ENCODE measurements at regions not wholly inside any gene's neighbourhood (a gene's known extent, or its start where the extent isn't known, plus 50 kb on each side); places are given as distances from the start of the nearest gene placed in this dataset.

- TF ChIP-seq CTCF (IDR thresholded peaks at IDR 0.05) (no peak), POLR2AphosphoS5 (IDR thresholded peaks at IDR 0.05) (no peak), POLR2A (IDR thresholded peaks at IDR 0.05) (no peak)
Observed at GRCh38 chr12:18807714-18808113, 69.8 kb downstream of the CAPZA3 start.
